Kidney (tissue), 13 donors: ENCODE measurements at regions not wholly inside any gene's neighbourhood (a gene's known extent, or its start where the extent isn't known, plus 50 kb on each side); places are given as distances from the start of the nearest gene placed in this dataset.

Experiments
- DNase-seq, 5 donors: peaks; one replicate each; pipeline ENCODE4 v3.0.0-alpha.2; 2013 to 2020
- FAIRE-seq: peaks from 2 replicates; lab custom pipeline; 2012; peaks lifted over from hg19 to GRCh38; lab: Jason Lieb, UNC
- H3K27ac ChIP-seq, 2 donors: one replicate each; pipeline ENCODE4 v1.7.0; 2013; ENCODE audit warnings: low read depth in 2 of 2, low read length in 2 of 2, inconsistent platforms in 1 of 2
- H3K27me3 ChIP-seq: one replicate; pipeline ENCODE4 v1.7.1; 2013; ENCODE audit warnings: low read length, inconsistent platforms; ENCODE audit not compliant: control insufficient read depth, insufficient read depth
- H3K36me3 ChIP-seq, 3 donors: one replicate each; pipeline versions ENCODE4 v1.7.0 to v1.7.1; 2013; ENCODE audit warnings: low read length in 3 of 3, control low read depth in 1 of 3, inconsistent platforms in 1 of 3; ENCODE audit not compliant: insufficient read depth in 3 of 3, control insufficient read depth in 2 of 3
- H3K4me1 ChIP-seq, 3 donors: one replicate each; pipeline versions ENCODE4 v1.7.0 to v1.7.1; 2013; ENCODE audit warnings: low read length in 3 of 3, inconsistent platforms in 1 of 3, low read depth in 1 of 3; ENCODE audit not compliant: control insufficient read depth in 2 of 3, insufficient read depth in 2 of 3
- H3K4me3 ChIP-seq, 3 donors: one replicate each; pipeline versions ENCODE4 v1.7.0 to v1.8.1; 2013; ENCODE audit warnings: low read length in 3 of 3, control low read depth in 1 of 3, inconsistent platforms in 1 of 3
- H3K9ac ChIP-seq, 3 donors: one replicate each; pipeline versions ENCODE4 v1.7.0 to v1.7.1; 2013; ENCODE audit warnings: low read length in 3 of 3, control low read depth in 1 of 3, inconsistent platforms in 1 of 3
- H3K9me3 ChIP-seq, 3 donors: one replicate each; pipeline versions ENCODE4 v1.7.0 to v1.7.1; 2013; ENCODE audit warnings: low read length in 3 of 3, control low read depth in 1 of 3, inconsistent platforms in 1 of 3; ENCODE audit not compliant: control insufficient read depth in 2 of 3, insufficient read depth in 1 of 3
- intact Hi-C: fragments of 100-400 bp; cut with DNase I; formaldehyde crosslinking; loops from one replicate; pipeline ENCODE4 v1.11.1; 2022
- TF ChIP-seq, protein P1 (sequence below): IDR thresholded peaks from 3 replicates; pipeline ENCODE4 v1.5.1; 2012; ENCODE audit warnings: mild to moderate bottlenecking, moderate library complexity, borderline replicate concordance; ENCODE audit not compliant: insufficient read depth; ENCODE audit errors: extremely low read depth
- donor health status: control.
- donor health status: control.
- donor health status: control.
- donor health status: control.
- donor health status: control.
- donor health status: DM: yes; HTN: yes; CAD: no.
- donor health status: Normal renal cell carcinoma (clear cell type).

DNA sequence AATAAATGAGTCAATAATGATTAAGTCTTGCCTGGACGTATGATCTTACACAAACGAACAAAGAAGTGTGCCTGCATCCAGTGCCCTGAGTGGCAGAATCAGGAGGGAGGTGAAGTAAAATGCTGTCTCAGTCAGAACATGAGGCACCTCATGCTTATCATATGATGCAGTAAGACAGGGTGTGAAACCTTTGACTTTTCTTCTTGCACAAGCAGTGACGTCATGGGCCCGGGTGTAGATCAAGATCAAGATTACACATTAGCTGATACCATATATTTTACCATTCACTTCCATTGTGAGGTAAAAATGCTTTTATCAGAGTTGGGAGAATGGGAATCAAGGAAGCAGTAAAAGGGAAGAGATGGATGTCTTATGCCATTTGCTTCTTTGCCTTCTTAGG, 291.6 kb upstream of the PLSCR5 start:
- no peak for FAIRE-seq
- no peak for DNase-seq
- TF ChIP-seq, protein P1, sequence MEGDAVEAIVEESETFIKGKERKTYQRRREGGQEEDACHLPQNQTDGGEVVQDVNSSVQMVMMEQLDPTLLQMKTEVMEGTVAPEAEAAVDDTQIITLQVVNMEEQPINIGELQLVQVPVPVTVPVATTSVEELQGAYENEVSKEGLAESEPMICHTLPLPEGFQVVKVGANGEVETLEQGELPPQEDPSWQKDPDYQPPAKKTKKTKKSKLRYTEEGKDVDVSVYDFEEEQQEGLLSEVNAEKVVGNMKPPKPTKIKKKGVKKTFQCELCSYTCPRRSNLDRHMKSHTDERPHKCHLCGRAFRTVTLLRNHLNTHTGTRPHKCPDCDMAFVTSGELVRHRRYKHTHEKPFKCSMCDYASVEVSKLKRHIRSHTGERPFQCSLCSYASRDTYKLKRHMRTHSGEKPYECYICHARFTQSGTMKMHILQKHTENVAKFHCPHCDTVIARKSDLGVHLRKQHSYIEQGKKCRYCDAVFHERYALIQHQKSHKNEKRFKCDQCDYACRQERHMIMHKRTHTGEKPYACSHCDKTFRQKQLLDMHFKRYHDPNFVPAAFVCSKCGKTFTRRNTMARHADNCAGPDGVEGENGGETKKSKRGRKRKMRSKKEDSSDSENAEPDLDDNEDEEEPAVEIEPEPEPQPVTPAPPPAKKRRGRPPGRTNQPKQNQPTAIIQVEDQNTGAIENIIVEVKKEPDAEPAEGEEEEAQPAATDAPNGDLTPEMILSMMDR: no peak
- no peaks in the 10 kb centered on the region for H3K36me3 ChIP-seq
- no peak overlapping the region for H3K4me3 ChIP-seq
- no peak overlapping the region for H3K9ac ChIP-seq
- no peak overlapping the region for H3K27ac ChIP-seq
- intact Hi-C loops: no loop called here
- H3K27me3 ChIP-seq: no peaks in the 10 kb centered on the region
- no peaks in the 10 kb centered on the region for H3K4me1 ChIP-seq
- no peaks in the 10 kb centered on the region for H3K9me3 ChIP-seq

DNA sequence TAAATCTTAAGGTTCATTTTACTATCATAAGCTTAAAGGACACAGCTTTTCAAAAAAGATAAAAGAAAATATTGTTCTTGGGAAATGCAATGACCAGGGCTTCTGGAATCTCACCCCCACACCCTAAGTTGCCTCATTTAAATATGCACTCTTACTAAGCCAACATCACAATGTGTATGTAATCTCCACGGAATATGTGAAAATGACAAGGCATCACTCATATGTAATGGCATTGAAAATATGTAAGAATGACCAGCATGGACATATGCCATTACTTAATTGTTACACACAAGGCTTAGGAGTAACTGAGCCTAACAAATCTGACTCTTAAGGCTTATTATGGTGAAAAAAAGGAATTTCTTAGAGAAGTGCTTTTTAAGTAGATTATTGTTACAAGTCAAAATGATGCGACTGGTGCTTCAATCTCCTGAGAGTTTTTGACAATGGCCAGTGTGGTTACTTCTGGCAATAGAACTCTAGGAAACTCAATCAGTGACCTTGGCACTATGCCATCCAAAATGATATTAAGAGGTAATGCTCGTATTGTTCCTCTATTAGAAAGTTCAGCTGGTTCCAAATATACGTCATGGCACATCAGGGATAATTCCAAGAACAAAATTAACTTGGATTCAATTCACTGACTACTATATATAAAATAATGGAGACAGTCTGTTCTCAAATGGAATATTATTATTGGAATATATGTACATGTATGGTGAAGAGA, 290.0 kb upstream of the PLSCR5 start:
- Histone ChIP-seq H3K27ac (no peak overlapping the region), H3K4me3 (no peak overlapping the region), H3K36me3 (no peaks in the 10 kb centered on the region), H3K9me3 (no peaks in the 10 kb centered on the region), H3K9ac (no peak overlapping the region), H3K4me1 (no peaks in the 10 kb centered on the region), H3K27me3 (no peaks in the 10 kb centered on the region)
- FAIRE-seq (no peak), DNase-seq (no peak)
- intact Hi-C loops: no loop called here
- TF ChIP-seq, protein P1: no peak

DNA sequence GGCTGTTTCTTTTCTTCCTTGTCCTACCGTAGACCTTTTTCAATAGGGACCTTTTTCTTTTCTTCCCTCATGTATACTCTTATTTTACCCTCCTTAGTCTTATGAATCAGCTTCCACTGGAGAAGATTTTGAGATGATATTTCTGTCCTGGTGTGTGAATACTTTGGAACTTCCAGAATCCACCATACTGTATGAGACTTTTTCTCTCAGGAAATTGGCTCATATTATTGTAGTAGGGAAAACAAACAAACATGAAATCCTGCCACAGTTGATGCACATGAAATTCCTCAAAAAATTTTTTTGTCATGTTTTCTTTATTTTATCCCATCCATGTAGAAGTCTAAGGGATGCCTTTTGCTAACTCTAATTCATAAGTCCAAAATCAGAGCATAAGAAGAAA, 289.3 kb upstream of the PLSCR5 start:
- Histone ChIP-seq H3K4me3 (no peak overlapping the region), H3K9me3 (no peaks in the 10 kb centered on the region), H3K36me3 (no peaks in the 10 kb centered on the region), H3K4me1 (no peaks in the 10 kb centered on the region), H3K27me3 (no peaks in the 10 kb centered on the region), H3K27ac (no peak overlapping the region), H3K9ac (no peak overlapping the region)
- FAIRE-seq (no peak), DNase-seq (no peak)
- TF ChIP-seq, protein P1: no peak
- intact Hi-C loops: no loop called here

DNA sequence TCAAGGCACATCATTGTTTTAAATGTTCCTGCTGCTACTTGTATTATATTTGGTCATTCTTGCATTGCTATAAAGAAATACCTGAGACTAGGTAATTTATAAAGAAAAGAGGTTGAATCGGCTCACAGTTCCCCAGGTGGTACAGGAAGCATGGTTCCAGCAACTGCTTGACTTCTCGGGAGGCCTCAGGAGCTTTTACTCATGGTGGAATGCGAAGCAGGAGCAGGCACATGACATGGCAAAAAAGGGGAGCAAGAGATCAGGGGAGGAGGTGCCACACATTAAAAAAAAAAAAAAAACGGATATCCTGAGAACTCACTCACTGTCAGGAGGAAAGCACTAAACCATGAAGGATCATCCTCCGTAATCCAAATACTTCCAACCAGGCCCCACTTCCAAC, 286.9 kb upstream of the PLSCR5 start:
- no peak for DNase-seq
- Histone ChIP-seq H3K9ac (no peak overlapping the region), H3K9me3 (no peaks in the 10 kb centered on the region), H3K4me3 (no peak overlapping the region), H3K4me1 (no peaks in the 10 kb centered on the region), H3K27ac (no peak overlapping the region), H3K36me3 (no peaks in the 10 kb centered on the region), H3K27me3 (no peaks in the 10 kb centered on the region)
- TF ChIP-seq, protein P1: no peak
- no peak for FAIRE-seq
- intact Hi-C loops: no loop called here
